ENCODE measurements at regions not wholly inside any gene's neighbourhood (a gene's known extent, or its start where the extent isn't known, plus 50 kb on each side); places are given as distances from the start of the nearest gene placed in this dataset.

DNA sequence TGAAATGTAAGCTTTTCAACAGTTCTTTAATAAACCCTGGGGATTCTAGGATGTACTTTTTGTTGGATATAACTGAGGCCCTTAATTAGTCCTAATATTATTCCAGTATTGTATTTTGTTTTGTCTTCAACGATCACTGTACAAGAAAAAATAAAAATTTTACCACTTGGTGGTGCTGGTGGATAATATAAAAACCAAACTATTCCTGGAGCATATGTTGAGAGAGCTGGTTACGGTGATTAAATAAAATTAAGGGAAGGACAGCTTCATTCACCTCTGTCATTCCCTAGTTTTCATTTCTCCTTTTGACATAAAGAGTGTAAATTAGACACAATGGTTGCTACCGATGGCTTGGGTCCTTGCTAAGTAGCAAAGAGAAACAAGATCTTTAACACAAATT is 598.6 kb upstream of the PCDH20 start:
- TF ChIP-seq POLR2A (IDR thresholded peaks at IDR 0.05), result no peak
- TF ChIP-seq, protein P1, sequence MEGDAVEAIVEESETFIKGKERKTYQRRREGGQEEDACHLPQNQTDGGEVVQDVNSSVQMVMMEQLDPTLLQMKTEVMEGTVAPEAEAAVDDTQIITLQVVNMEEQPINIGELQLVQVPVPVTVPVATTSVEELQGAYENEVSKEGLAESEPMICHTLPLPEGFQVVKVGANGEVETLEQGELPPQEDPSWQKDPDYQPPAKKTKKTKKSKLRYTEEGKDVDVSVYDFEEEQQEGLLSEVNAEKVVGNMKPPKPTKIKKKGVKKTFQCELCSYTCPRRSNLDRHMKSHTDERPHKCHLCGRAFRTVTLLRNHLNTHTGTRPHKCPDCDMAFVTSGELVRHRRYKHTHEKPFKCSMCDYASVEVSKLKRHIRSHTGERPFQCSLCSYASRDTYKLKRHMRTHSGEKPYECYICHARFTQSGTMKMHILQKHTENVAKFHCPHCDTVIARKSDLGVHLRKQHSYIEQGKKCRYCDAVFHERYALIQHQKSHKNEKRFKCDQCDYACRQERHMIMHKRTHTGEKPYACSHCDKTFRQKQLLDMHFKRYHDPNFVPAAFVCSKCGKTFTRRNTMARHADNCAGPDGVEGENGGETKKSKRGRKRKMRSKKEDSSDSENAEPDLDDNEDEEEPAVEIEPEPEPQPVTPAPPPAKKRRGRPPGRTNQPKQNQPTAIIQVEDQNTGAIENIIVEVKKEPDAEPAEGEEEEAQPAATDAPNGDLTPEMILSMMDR (IDR thresholded peaks at IDR 0.05), result no peak
